ENCODE measurements at regions not wholly inside any gene's neighbourhood (a gene's known extent, or its start where the extent isn't known, plus 50 kb on each side); places are given as distances from the start of the nearest gene placed in this dataset.

- no peak for DNase-seq
Measured at GRCh38 chr16:9383281-9383680, 291.8 kb downstream of the HAPSTR1 start.

GRCh38 chr16:9384141-9384540, 292.7 kb downstream of the HAPSTR1 start:
- no peak for DNase-seq

- DNase-seq = no peak
Measured at GRCh38 chr16:9389543-9390207, 298.2 kb downstream of the HAPSTR1 start.

- DNase-seq = no peak
Measured at GRCh38 chr16:9392956-9393355, 301.5 kb downstream of the HAPSTR1 start.

- DNase-seq = no peak
Measured at GRCh38 chr16:9393591-9393990, 302.1 kb downstream of the HAPSTR1 start.

GRCh38 chr16:9395958-9396359, 304.5 kb downstream of the HAPSTR1 start:
- DNase-seq = no peak

- no peak for DNase-seq
Measured at GRCh38 chr16:9399573-9399972, 308.1 kb downstream of the HAPSTR1 start.

GRCh38 chr16:9401173-9401572, 309.7 kb downstream of the HAPSTR1 start:
- no peak for DNase-seq

- DNase-seq = no peak
Measured at GRCh38 chr16:9402293-9402860, 310.9 kb downstream of the HAPSTR1 start.

GRCh38 chr16:9404811-9405210, 313.4 kb downstream of the HAPSTR1 start:
- no peak for DNase-seq

GRCh38 chr16:9406038-9406712, 314.7 kb downstream of the HAPSTR1 start:
- no peak for DNase-seq

- DNase-seq = no peak
Measured at GRCh38 chr16:9407206-9407758, 315.8 kb downstream of the HAPSTR1 start.

- DNase-seq = no peak
Measured at GRCh38 chr16:9408297-9408878, 316.9 kb downstream of the HAPSTR1 start.

- no peak for DNase-seq
Measured at GRCh38 chr16:9409560-9410493, 318.4 kb downstream of the HAPSTR1 start.

- DNase-seq = no peak
Measured at GRCh38 chr16:9411426-9411825, 320.0 kb downstream of the HAPSTR1 start.

GRCh38 chr16:9412031-9412914, 320.8 kb downstream of the HAPSTR1 start:
- no peak for DNase-seq

- DNase-seq = no peak
Measured at GRCh38 chr16:9412915-9413264, 321.4 kb downstream of the HAPSTR1 start.

GRCh38 chr16:9415545-9415944, 324.1 kb downstream of the HAPSTR1 start:
- DNase-seq = no peak

GRCh38 chr16:9417898-9418297, 326.5 kb downstream of the HAPSTR1 start:
- no peak for DNase-seq

GRCh38 chr16:9419161-9419560, 327.7 kb downstream of the HAPSTR1 start:
- DNase-seq = no peak

- DNase-seq = no peak
Measured at GRCh38 chr16:9422762-9423513, 331.5 kb downstream of the HAPSTR1 start.

All from GF-D8 (cell line).